ENCODE measurements at regions not wholly inside any gene's neighbourhood (a gene's known extent, or its start where the extent isn't known, plus 50 kb on each side); places are given as distances from the start of the nearest gene placed in this dataset.

DNA sequence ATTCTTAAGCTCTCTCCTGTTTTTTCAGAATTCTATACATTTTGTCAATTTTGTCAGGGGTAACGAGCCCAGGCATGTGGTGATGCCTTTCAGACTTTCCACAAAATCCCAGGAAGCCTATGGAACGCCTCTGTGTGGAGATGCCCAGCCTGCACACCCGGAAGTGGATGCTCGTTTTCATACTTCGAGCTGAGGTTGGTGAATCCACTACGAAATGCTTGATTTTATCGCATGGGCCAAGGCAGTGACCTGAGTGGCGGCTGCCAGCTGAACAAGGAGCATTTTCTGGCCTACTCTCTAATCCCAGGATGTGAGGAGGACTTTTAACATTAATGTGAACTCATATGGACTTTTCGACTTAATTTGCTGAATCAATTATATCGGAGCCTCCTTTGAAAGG lies 426.7 kb upstream of the B3GAT1 start:
- TF ChIP-seq, protein P1, sequence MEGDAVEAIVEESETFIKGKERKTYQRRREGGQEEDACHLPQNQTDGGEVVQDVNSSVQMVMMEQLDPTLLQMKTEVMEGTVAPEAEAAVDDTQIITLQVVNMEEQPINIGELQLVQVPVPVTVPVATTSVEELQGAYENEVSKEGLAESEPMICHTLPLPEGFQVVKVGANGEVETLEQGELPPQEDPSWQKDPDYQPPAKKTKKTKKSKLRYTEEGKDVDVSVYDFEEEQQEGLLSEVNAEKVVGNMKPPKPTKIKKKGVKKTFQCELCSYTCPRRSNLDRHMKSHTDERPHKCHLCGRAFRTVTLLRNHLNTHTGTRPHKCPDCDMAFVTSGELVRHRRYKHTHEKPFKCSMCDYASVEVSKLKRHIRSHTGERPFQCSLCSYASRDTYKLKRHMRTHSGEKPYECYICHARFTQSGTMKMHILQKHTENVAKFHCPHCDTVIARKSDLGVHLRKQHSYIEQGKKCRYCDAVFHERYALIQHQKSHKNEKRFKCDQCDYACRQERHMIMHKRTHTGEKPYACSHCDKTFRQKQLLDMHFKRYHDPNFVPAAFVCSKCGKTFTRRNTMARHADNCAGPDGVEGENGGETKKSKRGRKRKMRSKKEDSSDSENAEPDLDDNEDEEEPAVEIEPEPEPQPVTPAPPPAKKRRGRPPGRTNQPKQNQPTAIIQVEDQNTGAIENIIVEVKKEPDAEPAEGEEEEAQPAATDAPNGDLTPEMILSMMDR (IDR thresholded peaks at IDR 0.05), result no peak
- no peak for TF ChIP-seq EP300 (IDR thresholded peaks at IDR 0.05)
